Endodermal cell (in vitro differentiated cells): ENCODE measurements at regions not wholly inside any gene's neighbourhood (a gene's known extent, or its start where the extent isn't known, plus 50 kb on each side); places are given as distances from the start of the nearest gene placed in this dataset.

Experiments used
- DNase-seq: peaks from one replicate; pipeline ENCODE4 v3.0.0-alpha.2; 2017
- H3K27ac ChIP-seq: 2 replicates; pipeline ENCODE4 v1.5.1; 2013; ENCODE audit warnings: mild to moderate bottlenecking, low read depth, low read length, moderate library complexity
- H3K27me3 ChIP-seq: 2 replicates; pipeline ENCODE4 v1.6.1; 2013; ENCODE audit warnings: mild to moderate bottlenecking, low read length, moderate library complexity; ENCODE audit not compliant: insufficient read depth, control insufficient read depth, poor library complexity, severe bottlenecking
- H3K36me3 ChIP-seq: 2 replicates; pipeline ENCODE4 v1.7.0; 2013; ENCODE audit warnings: mild to moderate bottlenecking, low read length, moderate library complexity; ENCODE audit not compliant: control insufficient read depth, insufficient read depth
- H3K4me1 ChIP-seq: one replicate; pipeline ENCODE4 v1.7.0; 2013; ENCODE audit warnings: low read length; ENCODE audit not compliant: control insufficient read depth, insufficient read depth
- H3K4me3 ChIP-seq: 2 replicates; pipeline ENCODE4 v1.5.1; 2013; ENCODE audit warnings: mild to moderate bottlenecking, low read length, moderate library complexity
- H3K9ac ChIP-seq: 2 replicates; pipeline ENCODE4 v1.6.1; 2013; ENCODE audit warnings: mild to moderate bottlenecking, low read length, moderate library complexity; ENCODE audit not compliant: poor library complexity, severe bottlenecking; ENCODE audit errors: extremely low read depth
- H3K9me3 ChIP-seq: 2 replicates; pipeline ENCODE4 v1.6.1; 2013; ENCODE audit warnings: mild to moderate bottlenecking, low read length, moderate library complexity; ENCODE audit not compliant: control insufficient read depth
- H3K27ac Mint-ChIP-seq: 2 replicates; pipeline ENCODE4 v1.8.0; 2020; ENCODE audit warnings: mixed read lengths
- H3K27me3 Mint-ChIP-seq: 2 replicates; pipeline ENCODE4 v1.8.0; 2021; ENCODE audit warnings: mild to moderate bottlenecking, mixed read lengths; ENCODE audit not compliant: insufficient read depth
- H3K36me3 Mint-ChIP-seq: 2 replicates; pipeline ENCODE4 v1.8.0; 2020; ENCODE audit warnings: low read depth, mixed read lengths
- H3K4me1 Mint-ChIP-seq: 2 replicates; pipeline ENCODE4 v1.8.0; 2020; ENCODE audit warnings: mixed read lengths
- H3K4me3 Mint-ChIP-seq: 2 replicates; pipeline ENCODE4 v1.8.0; 2020; ENCODE audit warnings: mild to moderate bottlenecking, moderate library complexity, mixed read lengths
- H3K9me3 Mint-ChIP-seq: 2 replicates; pipeline ENCODE4 v1.8.0; 2020; ENCODE audit warnings: mild to moderate bottlenecking, mixed read lengths
- WGBS, 2 experiments: methylation state at CpG; one replicate each; pipeline versions ENCODE4 v1.1.5 to v1.1.7; 2013; ENCODE audit warnings: missing lambda C conversion rate in 2 of 2, mixed read lengths in 1 of 2; ENCODE audit not compliant: insufficient coverage in 1 of 2, insufficient read length in 1 of 2; 5-methylcytosine and 5-hydroxymethylcytosine counted together
- TF ChIP-seq, protein P1 (sequence below): fragments of 200-600 bp; sonication (generic); conservative IDR thresholded peaks from 2 replicates; pipeline ENCODE4 v1.5.0; 2021; ENCODE audit warnings: antibody characterized with exemption, mild to moderate bottlenecking

DNA sequence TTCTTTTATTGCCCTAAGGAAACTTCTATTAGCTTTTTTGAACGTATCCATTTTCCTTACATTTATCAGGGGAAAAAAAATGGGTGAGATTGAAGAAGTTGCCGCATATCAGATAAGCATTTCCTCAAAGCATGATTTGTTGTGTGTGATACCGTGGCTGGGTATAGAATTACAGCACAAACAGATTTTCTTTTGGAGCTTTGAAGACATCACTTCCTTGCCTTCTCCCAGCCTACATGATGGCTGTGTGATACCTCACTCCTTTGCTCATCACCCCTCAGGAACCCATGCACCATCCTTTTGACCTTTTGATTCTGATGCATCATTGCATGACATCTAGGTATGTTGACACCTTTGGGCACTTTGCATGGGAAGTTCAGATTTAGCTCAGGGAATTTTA is 1155.3 kb downstream of the BRD1 start:
- Histone ChIP-seq H3K36me3 (peaks cover 4% of the 10 kb centered on the region), H3K9me3 (peaks cover 10% of the 10 kb centered on the region), H3K4me3 (no peak overlapping the region), H3K27ac (no peak overlapping the region), H3K27me3 (no peaks in the 10 kb centered on the region), H3K9ac (no peak overlapping the region), H3K4me1 (no peaks in the 10 kb centered on the region)
- peaks cover 21% of the 10 kb centered on the region for H3K9me3 Mint-ChIP-seq
- WGBS, 2 experiments: 89 to 100% methylated on average over 2 to 3 of the region's 3 CpGs
- H3K36me3 Mint-ChIP-seq: peaks cover 20% of the 10 kb centered on the region
- H3K27ac Mint-ChIP-seq: no peak overlapping the region
- no peaks in the 10 kb centered on the region for H3K4me1 Mint-ChIP-seq
- TF ChIP-seq, protein P1, sequence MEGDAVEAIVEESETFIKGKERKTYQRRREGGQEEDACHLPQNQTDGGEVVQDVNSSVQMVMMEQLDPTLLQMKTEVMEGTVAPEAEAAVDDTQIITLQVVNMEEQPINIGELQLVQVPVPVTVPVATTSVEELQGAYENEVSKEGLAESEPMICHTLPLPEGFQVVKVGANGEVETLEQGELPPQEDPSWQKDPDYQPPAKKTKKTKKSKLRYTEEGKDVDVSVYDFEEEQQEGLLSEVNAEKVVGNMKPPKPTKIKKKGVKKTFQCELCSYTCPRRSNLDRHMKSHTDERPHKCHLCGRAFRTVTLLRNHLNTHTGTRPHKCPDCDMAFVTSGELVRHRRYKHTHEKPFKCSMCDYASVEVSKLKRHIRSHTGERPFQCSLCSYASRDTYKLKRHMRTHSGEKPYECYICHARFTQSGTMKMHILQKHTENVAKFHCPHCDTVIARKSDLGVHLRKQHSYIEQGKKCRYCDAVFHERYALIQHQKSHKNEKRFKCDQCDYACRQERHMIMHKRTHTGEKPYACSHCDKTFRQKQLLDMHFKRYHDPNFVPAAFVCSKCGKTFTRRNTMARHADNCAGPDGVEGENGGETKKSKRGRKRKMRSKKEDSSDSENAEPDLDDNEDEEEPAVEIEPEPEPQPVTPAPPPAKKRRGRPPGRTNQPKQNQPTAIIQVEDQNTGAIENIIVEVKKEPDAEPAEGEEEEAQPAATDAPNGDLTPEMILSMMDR: no peak
- no peak overlapping the region for H3K4me3 Mint-ChIP-seq
- DNase-seq: no peak
- H3K27me3 Mint-ChIP-seq: no peaks in the 10 kb centered on the region

DNA sequence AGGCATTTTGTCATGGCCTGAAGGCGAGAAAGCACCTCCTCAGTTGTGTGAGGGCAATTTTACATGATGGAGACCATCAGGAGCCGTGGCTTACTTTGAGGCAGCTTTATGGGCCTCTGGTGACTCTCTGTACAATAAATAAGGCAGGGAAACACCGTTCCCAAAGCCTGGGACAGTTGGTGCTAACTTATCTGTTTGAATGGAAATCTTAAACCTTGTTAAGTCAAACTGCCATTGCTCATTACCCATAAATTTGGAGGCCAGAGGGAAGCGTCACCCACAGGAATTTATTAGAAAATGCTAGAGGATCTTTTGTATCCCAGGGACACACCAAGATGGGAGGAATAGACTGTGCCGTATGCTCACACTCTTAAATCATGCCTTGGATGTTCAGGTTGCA is 1156.9 kb downstream of the BRD1 start:
- H3K9me3 Mint-ChIP-seq: peaks cover 21% of the 10 kb centered on the region
- Histone ChIP-seq H3K36me3 (peaks cover 4% of the 10 kb centered on the region), H3K9me3 (peaks cover 10% of the 10 kb centered on the region), H3K27me3 (no peaks in the 10 kb centered on the region), H3K4me1 (no peaks in the 10 kb centered on the region), H3K9ac (no peak overlapping the region), H3K27ac (no peak overlapping the region), H3K4me3 (no peak overlapping the region)
- peaks cover 24% of the 10 kb centered on the region for H3K36me3 Mint-ChIP-seq
- no peak overlapping the region for H3K4me3 Mint-ChIP-seq
- no peaks in the 10 kb centered on the region for H3K27me3 Mint-ChIP-seq
- DNase-seq: no peak
- H3K27ac Mint-ChIP-seq: no peak overlapping the region
- WGBS, 2 experiments: 92 to 98% methylated on average over 5 of the region's 5 CpGs
- H3K4me1 Mint-ChIP-seq: no peaks in the 10 kb centered on the region
- TF ChIP-seq, protein P1: no peak

GRCh38 chr22:48669986-48670716 is 1157.5 kb downstream of the BRD1 start:
- Mint-ChIP-seq H3K9me3 (peaks cover 21% of the 10 kb centered on the region), H3K36me3 (peaks cover 26% of the 10 kb centered on the region), H3K27ac (no peak overlapping the region), H3K4me1 (no peaks in the 10 kb centered on the region), H3K27me3 (no peaks in the 10 kb centered on the region), H3K4me3 (no peak overlapping the region)
- H3K9ac ChIP-seq: no peak overlapping the region
- TF ChIP-seq, protein P1: no peak
- no peaks in the 10 kb centered on the region for H3K27me3 ChIP-seq
- no peak overlapping the region for H3K4me3 ChIP-seq
- no peak overlapping the region for H3K27ac ChIP-seq
- H3K4me1 ChIP-seq: no peaks in the 10 kb centered on the region
- H3K36me3 ChIP-seq: peaks cover 4% of the 10 kb centered on the region
- H3K9me3 ChIP-seq: peaks cover 10% of the 10 kb centered on the region
- WGBS, 2 experiments: 93% methylated on average over 12 to 23 of the region's 23 CpGs
- DNase-seq: no peak
